Mesendoderm (in vitro differentiated cells): ENCODE measurements at regions not wholly inside any gene's neighbourhood (a gene's known extent, or its start where the extent isn't known, plus 50 kb on each side); places are given as distances from the start of the nearest gene placed in this dataset.

ENCODE experiments used
- DNase-seq: peaks from one replicate; pipeline ENCODE4 v3.0.0; 2013
- H2AK5ac ChIP-seq: 2 replicates; pipeline ENCODE4 v1.6.1; 2013; ENCODE audit warnings: low read length, inconsistent platforms
- H2BK120ac ChIP-seq: 2 replicates; pipeline ENCODE4 v1.6.1; 2013; ENCODE audit warnings: low read depth, mild to moderate bottlenecking, low read length, moderate library complexity, mixed read lengths
- H2BK15ac ChIP-seq: replicated peaks from 2 replicates; pipeline ENCODE4 v1.6.1; 2013; ENCODE audit warnings: low read depth, mild to moderate bottlenecking, moderate library complexity
- H2BK5ac ChIP-seq: 2 replicates; pipeline ENCODE4 v1.6.1; 2013; ENCODE audit warnings: low read length, inconsistent platforms
- H3K18ac ChIP-seq: 2 replicates; pipeline ENCODE4 v1.6.1; 2013; ENCODE audit warnings: mild to moderate bottlenecking, low read length, mixed read lengths
- H3K23ac ChIP-seq: one replicate; pipeline ENCODE4 v1.6.1; 2013; ENCODE audit warnings: low read length
- H3K27ac ChIP-seq: 2 replicates; pipeline ENCODE4 v1.5.1; 2013; ENCODE audit warnings: low read depth, mild to moderate bottlenecking, inconsistent platforms, low read length, moderate library complexity
- H3K27me3 ChIP-seq: 2 replicates; pipeline ENCODE4 v1.6.1; 2013; ENCODE audit warnings: low read length, control low read depth, mild to moderate bottlenecking, inconsistent platforms; ENCODE audit not compliant: insufficient read depth, poor library complexity
- H3K36me3 ChIP-seq: 2 replicates; pipeline ENCODE4 v1.6.1; 2013; ENCODE audit warnings: low read length, inconsistent platforms; ENCODE audit not compliant: control insufficient read depth, insufficient read depth
- H3K4ac ChIP-seq: one replicate; pipeline ENCODE4 v1.6.1; 2013; ENCODE audit warnings: low read depth, mild to moderate bottlenecking, low read length, moderate library complexity
- H3K4me1 ChIP-seq: 2 replicates; pipeline ENCODE4 v1.6.1; 2013; ENCODE audit warnings: low read depth, low read length, inconsistent platforms; ENCODE audit not compliant: control insufficient read depth
- H3K4me2 ChIP-seq: 2 replicates; pipeline ENCODE4 v1.6.1; 2013; ENCODE audit warnings: low read length
- H3K4me3 ChIP-seq: 2 replicates; pipeline ENCODE4 v1.5.1; 2013; ENCODE audit warnings: mild to moderate bottlenecking, low read length
- H3K56ac ChIP-seq: one replicate; pipeline ENCODE4 v1.6.1; 2013; ENCODE audit warnings: low read length
- H3K79me1 ChIP-seq: 2 replicates; pipeline ENCODE4 v1.6.1; 2013; ENCODE audit warnings: low read length, inconsistent platforms
- H3K79me2 ChIP-seq: 2 replicates; pipeline ENCODE4 v1.6.1; 2013; ENCODE audit warnings: mild to moderate bottlenecking, low read length; ENCODE audit not compliant: control insufficient read depth, insufficient read depth
- H3K9ac ChIP-seq: 2 replicates; pipeline ENCODE4 v1.6.1; 2013; ENCODE audit warnings: low read length, inconsistent platforms
- H4K5ac ChIP-seq: one replicate; pipeline ENCODE4 v1.6.1; 2013; ENCODE audit warnings: low read length
- H4K8ac ChIP-seq: one replicate; pipeline ENCODE4 v1.6.1; 2013; ENCODE audit warnings: low read depth, mild to moderate bottlenecking, control low read depth, low read length, moderate library complexity
- WGBS: extraction: QIAGEN DNeasy Blood & Tissue Kit; methylation state at CpG from one replicate; pipeline ENCODE4 v1.1.7; 2013; ENCODE audit warnings: low lambda C conversion rate, missing lambda C conversion rate; ENCODE audit not compliant: insufficient coverage; ENCODE audit errors: extremely low coverage; 5-methylcytosine and 5-hydroxymethylcytosine counted together

GRCh38 chr22:48649466-48649865, 1178.2 kb downstream of the BRD1 start:
- Histone ChIP-seq H3K27ac (no peak overlapping the region), H3K23ac (no peak overlapping the region), H3K4me1 (no peaks in the 10 kb centered on the region), H3K36me3 (no peaks in the 10 kb centered on the region), H2BK120ac (no peak overlapping the region), H3K27me3 (no peaks in the 10 kb centered on the region), H2BK5ac (no peak overlapping the region), H3K18ac (no peak overlapping the region), H3K4me3 (no peak overlapping the region), H2BK15ac (no peak overlapping the region), H4K5ac (no peak overlapping the region), H3K4ac (no peak overlapping the region), H3K4me2 (no peak overlapping the region), H3K79me2 (no peaks in the 10 kb centered on the region), H4K8ac (no peak overlapping the region), H3K56ac (no peak overlapping the region), H3K79me1 (no peaks in the 10 kb centered on the region), H2AK5ac (no peak overlapping the region), H3K9ac (no peak overlapping the region)
- no CpG with 5 or more reads among the region's 16 CpGs for WGBS
- no peak for DNase-seq

DNA sequence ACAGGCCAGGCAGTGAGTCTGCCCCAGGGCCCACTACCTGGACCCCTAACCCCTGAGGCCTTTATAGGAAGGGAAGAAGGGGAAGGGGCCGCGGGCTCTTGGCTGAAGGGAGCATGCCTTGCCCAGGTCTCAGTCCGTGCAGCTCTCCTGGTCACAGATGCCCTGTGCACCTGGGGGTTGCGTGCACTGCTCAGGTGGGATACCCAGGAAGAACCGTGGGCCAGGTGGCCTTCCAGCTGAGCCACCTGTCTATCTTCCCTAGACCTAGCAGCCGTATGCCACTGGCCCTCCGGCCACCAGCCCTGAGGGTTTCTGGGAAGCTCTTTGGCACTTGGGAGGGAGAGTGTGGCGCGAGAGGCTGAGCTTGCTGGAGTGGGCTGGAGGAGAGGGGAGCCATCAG, 1178.6 kb downstream of the BRD1 start:
- no CpG with 5 or more reads among the region's 9 CpGs for WGBS
- no peak overlapping the region for H3K23ac ChIP-seq

DNA sequence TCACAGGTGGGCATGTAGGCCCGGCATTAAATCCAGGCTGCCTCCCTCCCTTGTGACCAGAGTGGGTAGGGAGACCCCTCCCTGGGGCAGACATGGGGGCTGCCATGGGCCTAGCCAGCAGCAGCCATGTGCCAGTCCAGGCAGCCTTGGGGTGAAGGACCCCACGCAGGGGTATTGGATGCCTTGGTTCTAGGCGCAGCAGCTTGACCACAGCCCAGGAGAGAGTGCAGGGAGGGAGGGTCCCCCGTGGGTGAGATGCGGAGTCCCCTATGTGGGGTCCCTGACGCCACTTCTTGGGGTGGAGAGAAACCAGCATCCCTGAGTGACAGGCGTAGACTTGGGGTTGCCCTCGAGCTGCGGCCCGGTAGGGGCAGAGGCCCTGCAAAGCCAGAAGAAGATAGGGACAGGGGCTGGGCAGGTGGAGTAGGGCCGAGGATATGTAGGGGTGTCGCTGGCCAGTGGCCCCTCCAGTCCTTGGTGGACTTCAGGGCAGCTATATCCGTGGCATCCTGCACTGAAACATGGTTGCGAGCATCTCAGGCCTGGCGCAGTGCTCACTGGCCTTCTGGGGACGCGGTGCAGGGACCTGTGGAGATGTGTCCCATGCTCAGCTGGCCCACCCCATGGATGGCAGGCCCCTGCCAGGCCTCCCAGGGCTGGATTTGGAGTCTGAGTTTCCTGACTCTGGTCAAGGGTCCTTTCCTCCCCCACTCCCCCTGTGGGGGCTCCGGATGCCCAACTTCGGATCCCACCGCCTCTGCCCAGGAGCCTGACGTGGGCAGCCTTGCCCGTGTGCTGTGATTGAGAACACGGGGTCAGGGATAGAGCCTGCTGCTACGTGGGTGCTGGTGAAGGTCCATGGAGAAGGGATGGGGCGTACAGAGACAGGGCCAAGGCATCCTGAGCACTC, 1179.8 kb downstream of the BRD1 start:
- Histone ChIP-seq H3K27me3 (no peaks in the 10 kb centered on the region), H3K4ac (no peak overlapping the region), H3K4me3 (no peak overlapping the region), H2BK120ac (no peak overlapping the region), H4K8ac (no peak overlapping the region), H3K36me3 (no peaks in the 10 kb centered on the region), H3K4me1 (no peaks in the 10 kb centered on the region), H3K79me2 (no peaks in the 10 kb centered on the region), H3K79me1 (no peaks in the 10 kb centered on the region), H2AK5ac (no peak overlapping the region), H3K56ac (no peak overlapping the region), H2BK15ac (no peak overlapping the region), H3K4me2 (no peak overlapping the region), H2BK5ac (no peak overlapping the region), H3K9ac (no peak overlapping the region), H4K5ac (no peak overlapping the region), H3K18ac (no peak overlapping the region), H3K27ac (no peak overlapping the region), H3K23ac (no peak overlapping the region)
- no peak for DNase-seq
- no CpG with 5 or more reads among the region's 25 CpGs for WGBS

More for the DNA sequence above, 1178.6 kb downstream of the BRD1 start:
- Histone ChIP-seq H3K79me1 (no peaks in the 10 kb centered on the region), H3K4me3 (no peak overlapping the region), H3K79me2 (no peaks in the 10 kb centered on the region), H4K8ac (no peak overlapping the region), H3K4me1 (no peaks in the 10 kb centered on the region), H3K4me2 (no peak overlapping the region), H2BK5ac (no peak overlapping the region), H3K27me3 (no peaks in the 10 kb centered on the region), H3K9ac (no peak overlapping the region), H2BK15ac (no peak overlapping the region), H3K36me3 (no peaks in the 10 kb centered on the region), H3K27ac (no peak overlapping the region), H4K5ac (no peak overlapping the region), H3K18ac (no peak overlapping the region), H2BK120ac (no peak overlapping the region), H3K4ac (no peak overlapping the region), H2AK5ac (no peak overlapping the region), H3K56ac (no peak overlapping the region)
- DNase-seq, result no peak

DNA sequence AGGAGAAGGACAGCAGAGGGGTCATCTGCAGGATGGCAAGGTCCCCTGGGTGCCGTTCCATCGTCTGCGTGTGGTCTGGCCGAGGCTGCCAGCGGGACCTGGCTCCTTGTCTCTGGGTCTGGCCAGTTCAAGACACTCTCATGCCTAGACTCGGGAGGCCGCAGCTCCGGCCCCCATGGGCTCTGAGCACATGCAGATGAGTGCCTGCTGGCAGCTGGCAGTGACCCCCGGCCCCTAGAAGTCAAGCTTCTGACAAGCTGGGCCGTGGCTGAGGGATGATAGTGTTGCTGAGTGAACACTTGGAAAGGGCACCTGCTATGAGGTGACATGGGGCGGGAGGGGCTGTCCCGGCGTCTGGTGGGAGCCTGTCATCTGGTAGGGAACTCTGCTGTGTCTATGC, 1180.6 kb downstream of the BRD1 start:
- Histone ChIP-seq H3K27me3 (no peaks in the 10 kb centered on the region), H2BK15ac (no peak overlapping the region), H3K36me3 (no peaks in the 10 kb centered on the region), H3K4ac (no peak overlapping the region), H2BK120ac (no peak overlapping the region), H3K4me1 (no peaks in the 10 kb centered on the region), H4K5ac (no peak overlapping the region), H3K23ac (no peak overlapping the region), H2AK5ac (no peak overlapping the region), H3K4me2 (no peak overlapping the region), H3K56ac (no peak overlapping the region), H3K4me3 (no peak overlapping the region), H3K79me1 (no peaks in the 10 kb centered on the region), H3K79me2 (no peaks in the 10 kb centered on the region), H4K8ac (no peak overlapping the region), H3K9ac (no peak overlapping the region), H3K27ac (no peak overlapping the region), H3K18ac (no peak overlapping the region), H2BK5ac (no peak overlapping the region)
- no CpG with 5 or more reads among the region's 13 CpGs for WGBS
- no peak for DNase-seq

DNA sequence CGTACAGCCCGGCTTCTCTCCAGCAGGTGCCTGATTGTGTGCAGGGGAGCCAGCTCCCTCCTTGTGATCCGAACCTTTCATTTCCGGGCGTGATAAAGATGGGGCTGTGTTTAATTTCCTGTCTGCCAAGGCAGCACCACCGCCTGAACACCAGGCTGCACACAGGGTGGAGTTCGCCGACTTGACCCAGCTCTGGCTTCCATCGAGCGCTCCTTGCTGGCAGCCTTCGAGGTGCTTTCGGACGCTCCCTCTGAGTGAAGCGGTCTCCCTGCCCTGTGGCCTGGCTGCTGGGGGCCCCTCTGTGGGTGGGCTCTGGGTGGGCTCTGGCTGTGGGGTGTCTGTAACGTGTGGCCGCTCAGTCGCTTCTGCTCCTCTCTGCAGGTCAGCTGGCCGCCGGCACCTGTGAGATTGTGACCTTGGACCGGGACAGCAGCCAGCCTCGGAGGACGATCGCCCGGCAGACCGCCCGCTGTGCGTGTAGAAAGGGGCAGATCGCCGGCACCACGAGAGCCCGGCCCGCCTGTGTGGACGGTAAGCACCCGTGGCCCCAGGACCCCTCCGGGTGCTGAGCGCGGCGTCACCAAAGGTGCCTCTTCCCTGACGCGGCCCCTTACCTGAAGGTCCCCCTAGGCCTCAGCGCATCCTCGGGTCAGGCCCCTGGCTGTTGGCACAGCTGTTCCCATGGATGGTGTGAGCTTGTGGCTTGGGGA, 1181.3 kb downstream of the BRD1 start:
- no peak overlapping the region for H3K4me2 ChIP-seq

More for the DNA sequence above, 1181.3 kb downstream of the BRD1 start:
- no peak overlapping the region for H3K18ac ChIP-seq
- no peak overlapping the region for H3K23ac ChIP-seq
- no peaks in the 10 kb centered on the region for H3K36me3 ChIP-seq
- no peak overlapping the region for H3K4ac ChIP-seq
- H3K56ac ChIP-seq, result no peak overlapping the region
- no peak overlapping the region for H2AK5ac ChIP-seq
- no peak overlapping the region for H2BK15ac ChIP-seq
- no peak overlapping the region for H3K27ac ChIP-seq
- no peak overlapping the region for H3K4me3 ChIP-seq
- no peak for DNase-seq
- no peaks in the 10 kb centered on the region for H3K79me2 ChIP-seq
- no peak overlapping the region for H4K5ac ChIP-seq
- no CpG with 5 or more reads among the region's 42 CpGs for WGBS
- no peak overlapping the region for H3K9ac ChIP-seq
- H2BK5ac ChIP-seq, result no peak overlapping the region
- no peaks in the 10 kb centered on the region for H3K27me3 ChIP-seq
- no peak overlapping the region for H2BK120ac ChIP-seq
- no peak overlapping the region for H4K8ac ChIP-seq
- no peaks in the 10 kb centered on the region for H3K79me1 ChIP-seq
- H3K4me1 ChIP-seq, result no peaks in the 10 kb centered on the region
